NCI-H1048 (cell line): ENCODE measurements at regions not wholly inside any gene's neighbourhood (a gene's known extent, or its start where the extent isn't known, plus 50 kb on each side); places are given as distances from the start of the nearest gene placed in this dataset.

Source experiments
- DNase-seq: peaks from one replicate; lab custom pipeline; 2025; lab: John Stamatoyannopoulos, UW

DNA sequence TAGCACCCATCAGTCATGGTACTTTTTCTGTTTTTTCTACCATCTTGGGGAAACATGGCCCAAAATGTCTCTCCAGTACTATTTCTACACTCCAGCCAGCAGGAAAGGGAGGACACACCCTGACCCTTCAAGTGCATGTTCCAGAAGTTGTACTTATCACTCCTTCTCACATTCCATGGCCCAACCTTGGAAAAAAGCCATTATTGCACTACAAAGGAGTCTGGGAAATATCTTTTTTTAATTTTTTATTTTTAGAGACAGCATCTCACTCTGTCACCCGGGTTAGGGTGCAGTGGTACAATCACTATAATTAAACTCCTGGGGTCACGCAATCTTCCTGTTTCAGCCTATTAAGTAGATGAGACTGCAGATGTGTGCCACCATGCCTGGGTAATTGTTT, 100.0 kb upstream of the PPP2R3A start:
- no peak for DNase-seq

- no peak for DNase-seq
Observed at GRCh38 chr3:135867911-135868310, 97.6 kb upstream of the PPP2R3A start.

- DNase-seq, result no peak
Observed at GRCh38 chr3:135868801-135869200, 96.7 kb upstream of the PPP2R3A start.

DNA sequence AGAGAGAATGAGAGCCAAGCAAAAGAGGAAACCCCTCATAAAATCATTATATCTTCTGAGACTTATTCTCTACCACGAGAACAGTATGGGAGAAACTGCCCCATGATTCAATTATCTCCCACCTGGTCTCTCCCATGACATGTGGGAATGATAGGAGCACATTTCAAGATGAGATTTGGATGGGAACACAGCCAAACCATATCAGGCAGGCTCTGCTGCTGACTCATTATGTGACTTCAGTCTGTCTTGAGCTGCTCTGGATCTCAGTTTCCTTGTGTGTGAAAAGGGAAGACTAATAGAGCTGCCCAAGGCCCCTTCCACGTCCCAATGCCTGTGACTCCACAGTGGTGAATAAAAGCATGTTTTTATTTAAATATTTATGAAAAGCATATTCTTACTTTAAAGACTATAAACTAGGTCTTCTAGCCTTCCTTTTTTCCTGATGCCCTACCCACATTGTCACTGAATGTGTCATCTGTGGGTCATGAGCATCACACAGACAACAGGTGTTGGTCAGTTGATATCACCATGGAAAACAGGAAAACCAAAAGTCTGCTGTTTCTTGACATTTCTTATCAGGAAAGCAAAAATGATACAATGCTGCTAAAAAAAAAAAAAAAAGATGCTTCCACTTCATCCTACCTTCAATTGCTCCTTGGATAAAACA, 96.0 kb upstream of the PPP2R3A start:
- DNase-seq, result no peak

- DNase-seq, result no peak
Observed at GRCh38 chr3:135871311-135871710, 94.2 kb upstream of the PPP2R3A start.

- DNase-seq, result no peak
Observed at GRCh38 chr3:135874035-135874434, 91.5 kb upstream of the PPP2R3A start.

DNA sequence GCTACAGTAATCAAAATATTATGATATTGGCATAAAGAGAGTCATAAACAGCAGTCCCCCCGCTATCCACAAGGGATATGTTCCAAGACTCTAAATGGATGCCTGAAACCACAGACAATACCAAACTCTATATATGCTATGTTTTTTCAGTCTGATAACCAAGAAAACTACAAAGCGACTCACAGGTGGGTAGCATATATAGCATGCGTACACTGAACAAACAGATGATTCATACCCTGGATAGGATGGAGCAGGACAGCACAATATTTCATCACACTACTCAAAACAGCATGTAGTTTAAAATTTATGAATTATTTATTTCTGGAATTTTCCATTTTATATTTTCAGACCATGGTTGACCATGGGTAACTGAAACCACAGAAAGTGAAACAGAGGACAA, 87.0 kb upstream of the PPP2R3A start:
- DNase-seq, result no peak

DNA sequence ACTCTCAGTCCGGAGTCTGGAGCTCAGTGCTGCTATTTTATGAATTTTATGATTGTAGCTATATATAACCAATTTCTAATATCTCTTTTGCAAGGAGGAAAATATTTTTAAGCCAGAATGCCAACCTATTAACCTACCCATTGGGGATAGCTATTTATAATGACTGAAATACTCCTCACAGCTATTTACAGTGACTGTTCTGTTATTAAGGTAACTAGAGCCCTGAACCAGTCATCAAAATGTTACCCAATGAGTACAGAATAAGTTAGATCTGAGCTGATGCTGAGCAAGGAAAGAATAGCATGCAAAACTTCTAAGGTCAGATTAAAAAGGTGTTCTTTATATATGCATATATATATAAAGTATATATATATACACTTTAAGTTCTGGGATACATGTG, 79.6 kb upstream of the PPP2R3A start:
- no peak for DNase-seq

DNA sequence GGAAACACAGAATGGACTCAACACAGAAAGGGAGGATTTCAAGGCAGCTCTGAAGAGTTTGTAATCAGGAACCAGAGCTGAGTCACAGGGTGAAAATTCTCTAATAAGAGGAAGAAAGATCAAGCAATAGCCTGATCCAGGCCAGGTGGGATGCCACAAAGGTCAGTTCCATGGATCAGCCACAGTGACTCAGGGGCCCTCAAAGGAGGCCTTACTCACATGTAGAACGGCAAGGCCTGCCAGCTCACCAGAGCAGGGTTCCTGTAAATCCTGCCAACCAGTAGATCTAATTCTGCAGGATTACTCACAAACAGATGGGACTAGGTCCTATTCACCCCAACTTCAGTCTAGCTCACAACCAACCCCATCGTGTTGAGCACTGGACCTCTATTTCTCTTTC, 78.3 kb upstream of the PPP2R3A start:
- DNase-seq, result no peak

DNA sequence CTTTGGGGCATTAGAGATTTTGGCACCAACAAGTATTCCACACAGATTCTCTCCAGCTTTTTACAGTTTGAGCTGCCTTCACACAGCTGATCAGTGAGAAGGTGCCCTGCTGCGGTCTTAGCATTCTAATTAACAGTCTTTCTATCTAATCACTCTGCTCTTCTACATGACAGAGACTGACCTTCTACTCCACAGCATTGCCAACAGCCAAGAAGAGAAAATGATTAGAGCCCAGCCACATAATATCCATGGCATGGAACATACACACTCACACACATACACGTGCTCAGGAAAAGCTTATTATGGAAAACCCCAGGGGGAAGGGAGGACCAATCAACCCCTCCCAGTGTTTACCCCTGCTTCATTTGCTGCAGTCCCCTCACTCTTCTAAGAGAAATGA, 76.1 kb upstream of the PPP2R3A start:
- no peak for DNase-seq

- no peak for DNase-seq
Observed at GRCh38 chr3:135891121-135891520, 74.4 kb upstream of the PPP2R3A start.

DNA sequence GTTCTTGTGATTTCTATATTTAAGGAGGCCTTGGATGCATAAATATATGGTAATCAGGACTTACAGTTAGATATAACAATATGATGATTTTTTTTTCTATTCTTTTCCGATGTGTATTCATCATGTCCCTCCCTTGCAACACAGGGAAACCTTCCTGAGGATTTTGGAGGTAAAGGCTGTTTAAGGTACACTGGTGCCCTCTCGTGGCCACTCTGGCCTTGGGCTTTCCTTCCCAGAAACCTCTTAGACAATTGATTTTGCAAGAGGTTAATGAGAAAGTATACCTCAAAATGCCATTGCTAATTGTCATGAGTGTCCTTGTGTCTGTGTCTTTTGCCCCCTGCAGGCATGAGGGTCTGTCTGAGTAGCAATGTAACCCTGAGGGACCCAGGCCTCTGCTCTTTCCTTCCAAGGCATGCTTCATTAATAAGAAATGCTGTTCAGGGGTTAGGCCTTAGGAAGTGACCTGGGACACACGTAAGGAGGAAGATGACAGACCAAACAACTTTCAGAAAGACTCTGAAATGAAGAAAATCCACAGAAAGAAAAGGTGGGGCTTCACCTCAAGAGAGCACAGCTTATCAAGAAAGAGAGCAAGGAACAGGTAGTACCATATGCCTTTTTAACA, 70.3 kb upstream of the PPP2R3A start:
- DNase-seq, result peak; percentile 70

DNA sequence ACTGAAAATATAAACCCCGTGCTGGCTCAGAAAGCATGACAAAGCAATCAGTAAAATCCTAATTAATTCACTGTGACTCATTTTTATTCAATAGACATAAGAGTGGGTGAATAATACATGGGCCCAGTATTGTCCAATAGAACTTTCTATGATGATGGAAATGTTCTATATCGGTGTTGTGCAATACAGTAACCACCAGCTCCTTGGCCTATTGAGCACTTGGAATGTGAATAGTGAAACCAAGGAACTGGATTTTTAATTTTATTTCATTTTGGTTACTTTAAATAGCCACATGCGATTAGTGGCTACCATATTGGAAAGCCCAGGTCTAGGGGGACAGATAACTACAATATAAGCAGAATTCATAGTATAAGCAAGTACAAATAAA, 69.8 kb upstream of the PPP2R3A start:
- no peak for DNase-seq

GRCh38 chr3:135896613-135897012, 68.9 kb upstream of the PPP2R3A start:
- no peak for DNase-seq

DNA sequence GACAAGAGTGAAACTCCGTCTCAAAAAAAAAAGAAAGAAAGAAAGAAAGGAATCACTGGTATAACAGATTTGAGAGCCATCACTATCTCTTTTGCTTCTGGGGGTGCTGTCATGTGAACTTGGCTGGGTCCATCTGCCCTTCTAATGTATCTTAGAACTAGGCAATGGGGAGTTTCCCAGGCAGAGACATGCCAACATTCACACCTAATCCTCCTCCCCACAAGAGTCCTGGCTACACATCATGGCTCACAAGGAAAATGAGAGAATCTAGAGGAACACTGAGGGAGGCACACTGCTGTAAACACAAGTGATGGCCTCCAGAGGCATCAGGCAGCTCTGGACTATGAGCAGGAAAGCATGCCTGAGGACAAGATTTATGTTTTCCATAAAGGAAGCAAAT, 67.8 kb upstream of the PPP2R3A start:
- no peak for DNase-seq

- no peak for DNase-seq
Observed at GRCh38 chr3:135898774-135899173, 66.8 kb upstream of the PPP2R3A start.

GRCh38 chr3:135905058-135905724, 60.3 kb upstream of the PPP2R3A start:
- no peak for DNase-seq

DNA sequence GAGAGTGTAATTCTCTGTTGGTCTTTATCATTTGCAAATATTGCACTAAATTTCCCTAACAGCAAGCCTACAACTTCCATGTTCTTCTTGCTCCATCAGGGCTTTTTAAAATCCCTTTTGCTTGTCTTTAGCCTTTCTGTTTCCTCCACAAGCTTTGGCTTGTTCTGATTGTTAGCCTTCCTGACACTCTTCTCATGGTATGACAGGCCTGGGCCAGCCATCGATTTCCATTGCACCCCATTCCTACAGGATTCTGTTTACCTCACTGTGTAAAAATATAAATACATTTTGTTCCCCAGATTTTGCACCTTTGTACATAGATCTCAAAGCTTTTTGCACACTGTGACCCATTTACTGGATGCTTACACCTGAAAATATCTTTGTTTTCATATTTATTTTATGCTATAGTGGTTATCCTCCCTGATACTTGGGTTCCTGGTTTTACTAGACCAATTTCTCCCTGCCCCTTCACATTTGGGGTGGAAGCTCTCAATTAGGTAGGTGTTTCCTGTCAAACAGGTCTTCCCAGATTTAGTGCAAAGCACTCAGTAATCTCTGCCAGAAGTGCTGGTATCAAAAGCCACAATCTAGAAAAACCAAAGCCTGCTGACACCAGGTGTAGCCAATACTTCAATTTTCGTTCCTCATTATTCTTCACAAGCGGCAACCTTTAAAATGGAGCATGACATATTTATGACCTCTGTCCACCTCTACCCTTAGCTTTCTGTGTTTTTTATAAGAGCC, 57.9 kb upstream of the PPP2R3A start:
- DNase-seq, result no peak

- no peak for DNase-seq
Observed at GRCh38 chr3:135908225-135908624, 57.3 kb upstream of the PPP2R3A start.

DNA sequence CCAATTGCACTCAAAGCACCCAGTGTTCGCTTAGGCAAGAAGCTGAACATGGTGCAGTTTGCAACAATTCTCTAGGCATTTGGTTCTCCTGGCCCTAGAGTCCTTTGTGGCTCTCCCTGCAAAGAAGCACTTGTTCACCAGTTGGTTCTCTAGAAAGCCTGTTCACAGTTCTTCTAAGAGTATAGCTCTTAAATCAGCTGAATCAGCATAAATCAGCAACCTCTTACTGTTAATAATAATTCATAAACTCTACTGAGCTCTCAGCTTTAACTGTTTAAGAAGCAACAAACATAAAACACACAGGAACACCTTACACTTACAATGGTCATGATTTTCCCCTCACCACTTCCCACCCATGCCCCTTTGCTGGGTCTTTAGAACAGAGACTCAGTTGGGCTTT, 56.8 kb upstream of the PPP2R3A start:
- DNase-seq, result no peak

DNA sequence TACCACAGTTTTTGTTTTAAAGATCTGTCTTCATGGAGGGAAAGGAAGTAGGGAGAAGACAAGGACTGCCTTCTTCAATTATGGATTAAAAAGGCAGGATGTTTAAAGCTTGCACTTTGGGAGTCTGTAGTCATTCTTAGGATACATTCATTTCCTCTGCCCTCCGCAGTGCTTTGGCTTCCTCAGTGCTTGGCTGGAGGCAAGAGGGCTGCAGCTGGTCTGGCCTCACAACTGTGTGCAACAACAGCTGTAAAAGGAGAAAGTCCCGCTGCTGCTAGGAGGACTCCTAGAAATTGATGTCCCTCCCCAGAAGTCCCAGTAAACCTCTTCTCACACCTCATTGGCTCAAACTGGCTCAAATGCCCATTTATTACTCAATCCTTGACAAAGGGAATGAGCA, 54.4 kb upstream of the PPP2R3A start:
- no peak for DNase-seq

- DNase-seq, result no peak
Observed at GRCh38 chr3:135915206-135915605, 50.3 kb upstream of the PPP2R3A start.
